Muscle of arm (tissue), 1 donor: ENCODE measurements at regions not wholly inside any gene's neighbourhood (a gene's known extent, or its start where the extent isn't known, plus 50 kb on each side); places are given as distances from the start of the nearest gene placed in this dataset.
"Not testable (repeated sequence)": the region's sequence is repeated elsewhere in the genome, so short reads cannot be mapped to it uniquely, and the experiment has no call there.

Experiments used
- DNase-seq: peaks from one replicate; pipeline ENCODE4 v3.0.0-alpha.2; 2013

- no peak for DNase-seq
Measured at GRCh38 chrX:10965174-10965798, 145.8 kb upstream of the HCCS start.

DNA sequence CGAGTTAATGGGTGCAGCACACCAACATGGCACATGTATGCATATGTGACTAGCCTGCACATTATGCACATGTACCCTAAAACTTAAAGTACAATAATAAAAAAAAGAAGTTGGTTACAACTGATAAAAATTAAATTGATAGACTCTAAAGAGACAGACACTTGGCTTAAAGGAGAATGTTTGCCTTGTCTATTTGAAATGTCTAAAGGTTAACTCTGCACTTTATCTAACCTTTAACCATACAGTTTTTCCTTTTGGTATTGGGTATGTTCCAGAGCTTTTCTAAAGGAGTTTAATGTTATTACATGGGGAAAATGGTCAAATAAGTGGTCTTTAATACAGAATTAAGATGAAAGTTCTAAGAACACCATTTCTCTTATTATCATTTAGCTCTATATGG, 145.1 kb upstream of the HCCS start:
- DNase-seq, result no peak

DNA sequence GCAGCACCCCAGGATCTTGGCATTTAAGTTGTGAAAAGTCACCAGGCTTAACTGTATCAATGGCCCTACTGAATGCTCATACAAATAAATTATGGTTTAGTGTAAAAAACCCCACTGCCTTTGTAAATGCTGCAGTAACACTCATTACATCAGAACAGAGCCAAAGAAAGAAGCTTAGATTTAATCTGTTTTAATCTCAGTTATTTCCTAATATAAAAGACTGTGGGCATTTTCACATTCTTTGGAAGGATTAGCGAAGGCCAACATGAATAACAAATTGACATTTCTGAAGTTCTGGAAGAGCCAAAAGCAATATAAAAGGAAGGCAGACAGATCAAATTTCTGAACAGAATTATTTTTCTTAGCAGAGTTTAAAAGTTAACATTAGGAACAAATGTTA, 140.0 kb upstream of the HCCS start:
- no peak for DNase-seq

GRCh38 chrX:10971759-10972158, 139.4 kb upstream of the HCCS start:
- no peak for DNase-seq

GRCh38 chrX:10972706-10973105, 138.4 kb upstream of the HCCS start:
- DNase-seq, result peak; percentile 78

GRCh38 chrX:10974920-10975319, 136.2 kb upstream of the HCCS start:
- DNase-seq, result no peak

GRCh38 chrX:10979956-10980355, 131.2 kb upstream of the HCCS start:
- no peak for DNase-seq

DNA sequence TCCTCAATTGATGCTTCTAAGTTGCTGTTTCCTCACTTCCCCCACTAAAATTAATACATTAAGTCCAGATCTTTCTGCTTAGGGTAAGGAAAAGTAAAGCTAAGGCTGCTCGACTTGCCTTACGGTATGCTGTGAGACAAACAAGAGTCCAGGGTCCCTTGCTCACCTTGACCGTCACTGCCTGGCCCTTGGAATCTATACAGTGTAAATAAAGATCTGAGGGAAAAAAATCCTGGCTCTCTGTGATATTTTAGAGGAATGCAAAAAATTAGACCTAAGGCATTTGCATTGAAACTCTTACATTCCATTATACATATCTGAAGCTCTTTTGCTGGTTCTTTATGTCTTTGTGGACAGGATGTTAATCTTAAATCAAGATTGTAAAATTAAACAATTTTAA, 129.6 kb upstream of the HCCS start:
- DNase-seq, result no peak

DNA sequence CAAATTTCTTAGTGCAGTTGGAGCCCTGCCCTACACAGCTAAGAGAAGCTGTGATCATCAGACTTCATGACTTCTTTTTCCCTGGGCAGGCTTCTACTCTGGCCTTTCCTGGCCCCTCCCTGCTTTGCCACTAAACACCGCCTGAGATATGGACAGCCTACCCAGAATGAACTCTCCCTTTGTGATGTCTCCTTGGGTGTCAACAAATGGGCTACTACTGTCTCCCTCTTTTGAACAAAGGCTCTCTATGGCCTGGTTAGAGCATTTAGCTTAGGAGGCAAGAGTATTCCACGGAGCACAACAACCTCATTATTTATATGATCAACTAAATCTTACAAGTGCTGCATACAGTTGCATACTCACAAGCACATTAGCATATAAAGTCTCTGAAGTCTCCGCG, 127.6 kb upstream of the HCCS start:
- DNase-seq, result no peak

DNA sequence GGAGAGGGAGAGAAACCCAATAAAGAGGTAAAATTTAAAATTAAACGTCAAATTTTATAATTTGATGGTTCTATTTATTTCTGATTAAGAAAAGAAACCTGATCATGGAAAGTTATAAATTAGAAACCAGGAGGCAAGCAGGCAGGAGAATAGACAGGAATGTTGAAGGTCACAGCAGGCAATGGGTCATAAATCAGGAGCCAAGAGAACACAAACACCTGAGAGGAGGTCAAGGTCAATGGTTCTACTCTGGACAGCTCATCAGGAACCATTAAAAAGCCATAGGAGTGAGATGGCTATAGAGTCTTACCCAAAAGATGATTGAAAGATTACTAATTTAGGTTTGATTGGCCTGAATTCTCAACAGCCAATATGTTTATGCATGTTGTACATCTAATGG, 126.9 kb upstream of the HCCS start:
- no peak for DNase-seq

- DNase-seq, result no peak
Measured at GRCh38 chrX:10986616-10987015, 124.5 kb upstream of the HCCS start.

DNA sequence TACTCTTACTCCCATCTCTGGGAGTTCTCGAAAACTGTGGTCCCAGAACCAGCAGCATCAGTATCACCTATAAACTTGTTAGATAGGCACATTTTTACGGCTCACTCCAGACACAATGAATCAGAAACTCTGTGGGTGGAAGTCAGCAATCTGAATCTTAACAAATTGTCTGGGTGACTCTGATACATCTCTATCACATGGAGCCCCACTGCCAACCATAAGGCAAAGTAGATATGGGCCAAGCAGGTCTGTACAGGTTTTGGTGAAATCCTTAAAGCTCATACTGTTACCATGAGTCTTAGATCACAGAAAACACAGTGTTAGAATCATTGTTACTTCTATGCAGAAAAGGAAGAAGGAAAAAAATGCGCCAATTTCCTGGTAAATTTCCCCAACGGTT, 122.5 kb upstream of the HCCS start:
- DNase-seq, result no peak

DNA sequence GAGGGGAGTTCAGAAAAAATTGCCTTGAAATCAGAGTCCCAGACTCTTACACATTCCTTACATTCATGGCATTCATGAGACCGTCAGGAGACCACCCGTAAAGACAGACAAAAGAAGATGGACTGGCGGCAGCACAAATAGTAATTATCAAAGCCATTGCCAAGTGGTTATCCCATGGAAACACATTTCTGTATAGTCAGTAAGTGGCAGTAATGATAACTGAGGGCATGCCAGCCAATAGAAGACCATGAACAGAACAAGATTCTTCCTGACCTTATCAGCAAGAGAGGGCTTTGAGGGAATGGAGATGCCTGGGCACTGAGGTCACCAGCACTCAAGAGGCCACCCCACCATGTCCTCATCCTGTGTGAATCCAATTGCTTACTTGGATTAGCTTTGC, 121.7 kb upstream of the HCCS start:
- DNase-seq, result no peak

DNA sequence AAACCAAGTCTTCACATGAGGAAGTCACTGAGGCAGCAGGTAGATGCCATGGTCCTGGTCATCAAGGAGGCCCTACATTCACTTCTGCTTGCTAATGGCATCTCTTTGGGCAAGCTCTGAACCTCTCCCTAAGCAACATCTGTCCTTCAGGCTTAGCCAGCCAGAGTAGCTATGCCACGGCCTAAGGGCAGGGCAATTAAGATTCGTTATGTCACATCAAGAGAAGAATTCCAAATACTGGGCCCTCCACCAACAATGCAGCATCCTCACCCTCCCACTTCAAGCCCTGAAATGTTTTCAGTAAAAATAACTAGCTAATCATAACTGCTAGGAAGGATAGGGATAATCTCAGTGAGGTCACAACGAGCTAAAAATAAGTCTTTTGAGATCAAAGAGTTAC, 120.7 kb upstream of the HCCS start:
- DNase-seq, result no peak

GRCh38 chrX:10990976-10991375, 120.2 kb upstream of the HCCS start:
- DNase-seq, result no peak

- no peak for DNase-seq
Measured at GRCh38 chrX:10992110-10992509, 119.0 kb upstream of the HCCS start.

- not testable (repeated sequence) for DNase-seq
Measured at GRCh38 chrX:11007076-11007475, 104.1 kb upstream of the HCCS start.

GRCh38 chrX:11010476-11010875, 100.7 kb upstream of the HCCS start:
- no peak for DNase-seq

DNA sequence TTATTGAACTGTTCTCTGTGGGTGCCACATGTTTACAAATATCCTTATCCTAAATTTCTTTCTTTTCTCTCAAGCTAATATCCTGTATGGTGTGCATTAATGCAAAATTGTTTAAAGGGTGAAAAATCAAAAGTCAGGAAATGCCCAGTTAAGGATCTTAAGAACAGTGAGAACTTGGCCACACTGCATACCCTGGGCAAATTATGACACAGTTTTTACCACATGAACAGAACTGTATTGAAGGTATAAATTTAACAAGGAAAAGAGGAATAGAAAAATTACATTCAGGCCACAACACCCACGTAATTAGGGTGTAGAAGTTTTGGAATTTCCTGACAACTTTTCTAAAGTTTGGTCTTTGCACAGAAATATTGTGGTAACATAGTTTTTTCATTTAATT, 94.4 kb upstream of the HCCS start:
- no peak for DNase-seq

- not testable (repeated sequence) for DNase-seq
Measured at GRCh38 chrX:11022588-11022987, 88.5 kb upstream of the HCCS start.

DNA sequence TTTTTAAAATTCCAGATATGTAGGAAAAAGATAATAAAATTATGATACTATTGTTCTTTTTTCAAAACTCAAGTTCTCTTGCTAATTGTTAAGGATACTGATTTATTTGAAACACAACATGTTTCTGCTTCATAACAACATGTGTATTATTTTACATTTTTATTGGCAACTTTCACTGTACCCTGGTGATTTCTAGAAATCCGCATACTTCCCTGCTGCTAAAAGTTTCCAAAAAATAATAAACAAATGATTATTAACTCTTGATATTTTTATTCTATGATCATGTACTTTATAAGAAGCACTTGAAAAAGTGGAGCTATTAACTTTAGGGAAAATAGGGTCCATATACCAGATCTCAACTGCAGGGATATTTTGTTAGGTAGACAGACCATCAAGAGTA, 71.2 kb upstream of the HCCS start:
- no peak for DNase-seq

DNA sequence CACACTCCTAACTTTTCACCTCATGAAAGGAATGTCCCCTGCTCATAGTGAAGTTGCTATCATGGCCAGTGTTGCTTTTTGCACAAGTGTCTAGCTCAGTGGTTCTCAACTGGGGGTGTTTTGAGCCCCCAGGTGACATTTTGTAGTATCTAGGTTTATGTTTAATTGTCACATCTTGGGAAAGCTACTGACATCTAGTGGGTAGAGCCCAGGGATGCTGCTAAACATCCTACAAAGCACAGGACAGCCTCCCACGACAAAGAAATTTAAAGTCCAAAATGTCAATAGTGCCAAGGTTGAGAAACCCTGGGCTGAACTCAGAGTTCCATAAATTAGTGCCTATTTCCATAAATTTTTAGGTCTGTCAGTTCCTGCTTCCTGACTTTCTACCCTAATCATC, 70.7 kb upstream of the HCCS start:
- no peak for DNase-seq

DNA sequence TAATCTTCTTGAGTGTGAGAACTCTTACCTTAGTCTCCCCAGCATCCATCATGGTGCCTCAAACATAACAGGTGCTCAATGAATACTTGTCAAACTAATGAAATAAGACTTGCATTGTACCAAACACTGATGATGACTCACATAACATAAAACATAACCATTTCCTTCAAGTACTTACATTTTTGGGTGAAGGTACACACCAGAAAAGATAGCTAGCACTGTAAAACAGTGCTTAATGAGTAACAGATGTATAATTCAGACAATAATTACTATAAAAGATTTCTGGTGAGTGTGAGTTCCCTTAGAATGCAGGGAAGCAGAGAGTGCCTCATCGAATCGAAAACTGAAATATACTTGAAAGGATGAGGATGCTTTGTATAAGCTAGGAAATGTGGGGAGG, 70.1 kb upstream of the HCCS start:
- no peak for DNase-seq

- DNase-seq, result no peak
Measured at GRCh38 chrX:11050013-11050412, 61.1 kb upstream of the HCCS start.

DNA sequence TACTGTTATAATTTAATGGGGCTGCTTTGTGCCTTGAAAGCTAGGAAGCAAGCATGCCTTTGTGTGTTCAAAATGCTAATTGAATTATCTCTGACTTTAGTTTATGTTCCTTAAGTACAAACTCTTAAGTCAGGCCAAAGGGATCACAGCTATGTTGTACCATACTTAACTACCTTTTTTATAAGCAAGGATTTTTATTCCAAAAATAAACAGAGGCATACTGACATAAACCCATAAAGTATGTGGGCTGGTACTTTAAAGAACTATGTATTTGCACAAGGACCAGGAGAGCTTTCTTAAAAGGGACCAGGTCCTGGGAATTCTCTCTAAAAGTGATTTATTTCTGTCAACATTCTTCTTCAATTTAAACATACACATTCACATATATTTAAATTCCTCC, 57.8 kb upstream of the HCCS start:
- no peak for DNase-seq
